Mesodermal cell (in vitro differentiated cells): ENCODE measurements at regions not wholly inside any gene's neighbourhood (a gene's known extent, or its start where the extent isn't known, plus 50 kb on each side); places are given as distances from the start of the nearest gene placed in this dataset.
"Not testable (repeated sequence)": the region's sequence is repeated elsewhere in the genome, so short reads cannot be mapped to it uniquely, and the experiment has no call there.

Experiments used
- H3K27ac ChIP-seq: 2 replicates; pipeline ENCODE4 v1.7.0; 2013; ENCODE audit warnings: mild to moderate bottlenecking, low read depth, low read length, moderate library complexity; ENCODE audit not compliant: severe bottlenecking
- H3K36me3 ChIP-seq: 2 replicates; pipeline ENCODE4 v1.7.1; 2013; ENCODE audit warnings: mild to moderate bottlenecking, low read length, moderate library complexity; ENCODE audit not compliant: control insufficient read depth, insufficient read depth
- H3K4me1 ChIP-seq: one replicate; pipeline ENCODE4 v1.7.1; 2013; ENCODE audit warnings: mild to moderate bottlenecking, low read length; ENCODE audit not compliant: insufficient read depth, control insufficient read depth, poor library complexity, severe bottlenecking
- H3K4me3 ChIP-seq: 2 replicates; pipeline ENCODE4 v1.7.0; 2013; ENCODE audit warnings: low read length, control low read depth, mild to moderate bottlenecking; ENCODE audit not compliant: insufficient read depth, poor library complexity, severe bottlenecking; ENCODE audit errors: extremely low read depth
- H3K9me3 ChIP-seq: 2 replicates; pipeline ENCODE4 v1.7.1; 2013; ENCODE audit warnings: mild to moderate bottlenecking, low read length, moderate library complexity; ENCODE audit not compliant: control insufficient read depth
- WGBS, 2 experiments: methylation state at CpG; one replicate each; pipeline ENCODE4 v1.1.5; 2013; ENCODE audit warnings: missing lambda C conversion rate in 2 of 2; ENCODE audit not compliant: insufficient coverage in 2 of 2; 5-methylcytosine and 5-hydroxymethylcytosine counted together

GRCh38 chr7:146057958-146058357 lies 58.6 kb upstream of the CNTNAP2 start:
- Histone ChIP-seq H3K27ac (no peak overlapping the region), H3K4me3 (no peak overlapping the region), H3K9me3 (no peaks in the 10 kb centered on the region), H3K4me1 (no peaks in the 10 kb centered on the region), H3K36me3 (no peaks in the 10 kb centered on the region)
- WGBS, 2 experiments: 89 to 94% methylated on average over 4 to 6 of the region's 6 CpGs

GRCh38 chr7:146054909-146055308 lies 61.7 kb upstream of the CNTNAP2 start:
- no peak overlapping the region for H3K27ac ChIP-seq
- H3K9me3 ChIP-seq: no peaks in the 10 kb centered on the region
- H3K36me3 ChIP-seq: no peaks in the 10 kb centered on the region
- no peak overlapping the region for H3K4me3 ChIP-seq
- 88 to 89% methylated on average over 1 of the region's 2 CpGs for WGBS, 2 experiments
- H3K4me1 ChIP-seq: no peaks in the 10 kb centered on the region

GRCh38 chr7:146053492-146053891 lies 63.1 kb upstream of the CNTNAP2 start:
- Histone ChIP-seq H3K4me1 (no peaks in the 10 kb centered on the region), H3K27ac (no peak overlapping the region)
- 81 to 93% methylated on average over 3 of the region's 4 CpGs for WGBS, 2 experiments

GRCh38 chr7:146043310-146043709 lies 73.3 kb upstream of the CNTNAP2 start:
- not testable (repeated sequence) for H3K27ac ChIP-seq, H3K36me3 ChIP-seq, H3K4me3 ChIP-seq, H3K9me3 ChIP-seq, H3K4me1 ChIP-seq
- WGBS, 2 experiments: 81 to 90% methylated on average over 4 to 11 of the region's 14 CpGs

More at GRCh38 chr7:146053492-146053891, 63.1 kb upstream of the CNTNAP2 start:
- no peaks in the 10 kb centered on the region for H3K9me3 ChIP-seq
- no peaks in the 10 kb centered on the region for H3K36me3 ChIP-seq
- H3K4me3 ChIP-seq: no peak overlapping the region

GRCh38 chr7:146028251-146028750 lies 88.3 kb upstream of the CNTNAP2 start:
- no peak overlapping the region for H3K4me3 ChIP-seq
- H3K27ac ChIP-seq: no peak overlapping the region
- H3K9me3 ChIP-seq: no peaks in the 10 kb centered on the region
- no peaks in the 10 kb centered on the region for H3K36me3 ChIP-seq
- WGBS, 2 experiments: no CpG with 5 or more reads among the region's 3 CpGs
- H3K4me1 ChIP-seq: no peaks in the 10 kb centered on the region

GRCh38 chr7:146027243-146027642 lies 89.4 kb upstream of the CNTNAP2 start:
- no peaks in the 10 kb centered on the region for H3K36me3 ChIP-seq
- no peaks in the 10 kb centered on the region for H3K9me3 ChIP-seq
- no peaks in the 10 kb centered on the region for H3K4me1 ChIP-seq
- no peak overlapping the region for H3K27ac ChIP-seq
- H3K4me3 ChIP-seq: no peak overlapping the region

GRCh38 chr7:146022776-146023175 lies 93.8 kb upstream of the CNTNAP2 start:
- Histone ChIP-seq H3K27ac (no peak overlapping the region), H3K4me1 (no peaks in the 10 kb centered on the region), H3K4me3 (no peak overlapping the region), H3K9me3 (no peaks in the 10 kb centered on the region), H3K36me3 (no peaks in the 10 kb centered on the region)
- WGBS, 2 experiments: 80% methylated on average over 1 of the region's 5 CpGs; no CpG with 5 or more reads in 1 of the 2 experiments

GRCh38 chr7:146019041-146020004 lies 97.3 kb upstream of the CNTNAP2 start:
- not testable (repeated sequence) for H3K27ac ChIP-seq, H3K9me3 ChIP-seq, H3K36me3 ChIP-seq, H3K4me3 ChIP-seq, H3K4me1 ChIP-seq
- 91 to 92% methylated on average over 14 to 17 of the region's 33 CpGs for WGBS, 2 experiments

GRCh38 chr7:146017366-146017765 lies 99.2 kb upstream of the CNTNAP2 start:
- not testable (repeated sequence) for H3K4me3 ChIP-seq, H3K4me1 ChIP-seq, H3K36me3 ChIP-seq, H3K9me3 ChIP-seq, H3K27ac ChIP-seq
- 83 to 90% methylated on average over 1 to 2 of the region's 5 CpGs for WGBS, 2 experiments

- WGBS, 2 experiments: no CpG with 5 or more reads among the region's 2 CpGs
- H3K27ac ChIP-seq, H3K36me3 ChIP-seq: not testable (repeated sequence)
These were observed 102.4 kb upstream of the CNTNAP2 start for GRCh38 chr7:146014154-146014553.

GRCh38 chr7:146008293-146008692 lies 108.3 kb upstream of the CNTNAP2 start:
- WGBS, 2 experiments: 83% methylated on average over 5 of the region's 8 CpGs; no CpG with 5 or more reads in 1 of the 2 experiments
- Histone ChIP-seq H3K9me3 (no peaks in the 10 kb centered on the region), H3K27ac (no peak overlapping the region), H3K4me3 (no peak overlapping the region), H3K4me1 (no peaks in the 10 kb centered on the region), H3K36me3 (no peaks in the 10 kb centered on the region)

More at GRCh38 chr7:146014154-146014553, 102.4 kb upstream of the CNTNAP2 start:
- not testable (repeated sequence) for H3K4me3 ChIP-seq, H3K9me3 ChIP-seq, H3K4me1 ChIP-seq
